PC-9 (cell line): ENCODE measurements at regions not wholly inside any gene's neighbourhood (a gene's known extent, or its start where the extent isn't known, plus 50 kb on each side); places are given as distances from the start of the nearest gene placed in this dataset.

Experiments used
- BruUV-seq: library from RNA; stranded (reverse); fragments of 400-500 nt; replicated peaks from 2 replicates; lab custom pipeline; 2021; lab: Mats Ljungman, UMichigan
- CTCF ChIA-PET: fragments of 300-600 bp; sonication (Branson Sonifier 250); formaldehyde crosslinking; loops from one replicate; lab custom pipeline; 2022; ENCODE audit warnings: antibody characterized with exemption; lab: Charles Lee
- POLR2A ChIA-PET: fragments of 300-600 bp; sonication (Branson Sonifier 250); formaldehyde crosslinking; loops from one replicate; lab custom pipeline; 2022; ENCODE audit warnings: antibody characterized with exemption; ENCODE audit not compliant: unreplicated experiment; lab: Charles Lee
- DNase-seq, 2 experiments: peaks; one replicate each; pipeline versions ENCODE4 v3.0.0 to v3.0.0-alpha.2; 2015 to 2022; ENCODE audit warnings: mixed read lengths in 1 of 2
- H2AFZ ChIP-seq: fragments of 200-600 bp; sonication (generic); 2 replicates; pipeline ENCODE4 v1.8.1; 2017; ENCODE audit warnings: antibody characterized with exemption
- H3F3A ChIP-seq: fragments of 200-600 bp; sonication (generic); 2 replicates; pipeline ENCODE4 v1.8.1; 2017; ENCODE audit warnings: antibody characterized with exemption, mild to moderate bottlenecking, low read depth; ENCODE audit not compliant: insufficient read depth
- H3K27ac ChIP-seq: fragments of 200-600 bp; sonication (generic); 2 replicates; pipeline ENCODE4 v1.6.1; 2016; ENCODE audit warnings: mixed run types
- H3K27me3 ChIP-seq: fragments of 200-600 bp; sonication (generic); 2 replicates; pipeline ENCODE4 v1.6.1; 2016; ENCODE audit warnings: low read depth, mixed run types; ENCODE audit not compliant: insufficient read depth
- H3K36me3 ChIP-seq: fragments of 200-600 bp; sonication (generic); 2 replicates; pipeline ENCODE4 v1.6.1; 2016; ENCODE audit warnings: low read depth, mixed run types
- H3K4me1 ChIP-seq: fragments of 200-600 bp; sonication (generic); replicated peaks from 2 replicates; pipeline ENCODE4 v1.6.1; 2016; ENCODE audit warnings: mixed run types; ENCODE audit not compliant: insufficient read depth
- H3K4me2 ChIP-seq: fragments of 200-600 bp; sonication (generic); 2 replicates; pipeline ENCODE4 v1.6.1; 2017; ENCODE audit warnings: mixed run types
- H3K4me3 ChIP-seq: fragments of 200-600 bp; sonication (generic); 2 replicates; pipeline ENCODE4 v1.6.1; 2016; ENCODE audit warnings: mixed run types
- H3K79me2 ChIP-seq: fragments of 200-600 bp; sonication (generic); 2 replicates; pipeline ENCODE4 v1.6.1; 2017; ENCODE audit warnings: low read depth, mixed run types
- H3K9me2 ChIP-seq: fragments of 200-600 bp; sonication (generic); 2 replicates; pipeline ENCODE4 v1.8.1; 2017; ENCODE audit warnings: mild to moderate bottlenecking; ENCODE audit not compliant: insufficient read depth
- H3K9me3 ChIP-seq: fragments of 200-600 bp; sonication (generic); 2 replicates; pipeline ENCODE4 v1.8.1; 2016; ENCODE audit warnings: low read depth; ENCODE audit not compliant: insufficient read depth
- H4K20me1 ChIP-seq: fragments of 200-600 bp; sonication (generic); 2 replicates; pipeline ENCODE4 v1.8.1; 2017; ENCODE audit not compliant: insufficient read depth
- EZH2 ChIP-seq: fragments of 200-600 bp; sonication (generic); IDR thresholded peaks from 2 replicates; pipeline ENCODE4 v1.8.0; 2017; ENCODE audit warnings: antibody characterized with exemption, low read depth
- intact Hi-C: fragments of 100-400 bp; cut with micrococcal nuclease; formaldehyde crosslinking; loops from one replicate; pipeline ENCODE4 v1.10.0; 2022; ENCODE audit not compliant: unreplicated experiment
- TF ChIP-seq, protein P1 (sequence below): fragments of 200-600 bp; sonication (generic); conservative IDR thresholded peaks from 2 replicates; pipeline ENCODE4 v1.6.1; 2017; ENCODE audit warnings: mixed run types, antibody characterized with exemption, mild to moderate bottlenecking, moderate library complexity

DNA sequence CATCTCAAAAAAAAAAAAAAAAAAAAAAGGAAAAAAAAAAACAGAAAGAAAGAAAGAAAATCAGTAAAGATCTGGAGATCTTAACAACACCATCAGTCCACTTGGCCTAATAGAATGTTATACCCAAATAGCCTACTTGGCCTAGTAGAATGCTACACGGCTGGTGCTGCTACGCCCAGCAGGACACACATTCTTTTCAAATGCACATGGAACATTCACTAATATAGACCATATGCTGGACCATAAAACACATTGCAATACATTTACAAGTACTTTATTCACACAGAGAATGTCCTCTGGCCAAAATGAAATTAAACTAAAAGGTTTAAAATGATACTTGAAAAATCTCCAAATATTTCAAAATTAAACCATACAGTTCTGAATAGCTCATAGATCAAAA, 80.0 kb upstream of the TNFAIP3 start:
- Histone ChIP-seq H2AFZ (no peak overlapping the region), H3K36me3 (no peaks in the 10 kb centered on the region), H3K27ac (no peak overlapping the region), H3K4me3 (no peak overlapping the region), H3K79me2 (no peaks in the 10 kb centered on the region), H3K9me3 (0 out of 2 replicates have a peak, but pooled peaks cover 5% of the 10 kb centered on the region), H3K9me2 (no peaks in the 10 kb centered on the region), H3K4me1 (peaks cover 8% of the 10 kb centered on the region), H4K20me1 (no peaks in the 10 kb centered on the region), H3K27me3 (no peaks in the 10 kb centered on the region), H3K4me2 (no peak overlapping the region), H3F3A (peaks cover 12% of the 10 kb centered on the region)
- ChIA-PET POLR2A (no interaction called here), CTCF (no interaction called here)
- TF ChIP-seq EZH2: no peak
- TF ChIP-seq, protein P1, sequence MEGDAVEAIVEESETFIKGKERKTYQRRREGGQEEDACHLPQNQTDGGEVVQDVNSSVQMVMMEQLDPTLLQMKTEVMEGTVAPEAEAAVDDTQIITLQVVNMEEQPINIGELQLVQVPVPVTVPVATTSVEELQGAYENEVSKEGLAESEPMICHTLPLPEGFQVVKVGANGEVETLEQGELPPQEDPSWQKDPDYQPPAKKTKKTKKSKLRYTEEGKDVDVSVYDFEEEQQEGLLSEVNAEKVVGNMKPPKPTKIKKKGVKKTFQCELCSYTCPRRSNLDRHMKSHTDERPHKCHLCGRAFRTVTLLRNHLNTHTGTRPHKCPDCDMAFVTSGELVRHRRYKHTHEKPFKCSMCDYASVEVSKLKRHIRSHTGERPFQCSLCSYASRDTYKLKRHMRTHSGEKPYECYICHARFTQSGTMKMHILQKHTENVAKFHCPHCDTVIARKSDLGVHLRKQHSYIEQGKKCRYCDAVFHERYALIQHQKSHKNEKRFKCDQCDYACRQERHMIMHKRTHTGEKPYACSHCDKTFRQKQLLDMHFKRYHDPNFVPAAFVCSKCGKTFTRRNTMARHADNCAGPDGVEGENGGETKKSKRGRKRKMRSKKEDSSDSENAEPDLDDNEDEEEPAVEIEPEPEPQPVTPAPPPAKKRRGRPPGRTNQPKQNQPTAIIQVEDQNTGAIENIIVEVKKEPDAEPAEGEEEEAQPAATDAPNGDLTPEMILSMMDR: no peak
- intact Hi-C loops: no loop called here
- BruUV-seq: no TSS peak
- no peak for DNase-seq

DNA sequence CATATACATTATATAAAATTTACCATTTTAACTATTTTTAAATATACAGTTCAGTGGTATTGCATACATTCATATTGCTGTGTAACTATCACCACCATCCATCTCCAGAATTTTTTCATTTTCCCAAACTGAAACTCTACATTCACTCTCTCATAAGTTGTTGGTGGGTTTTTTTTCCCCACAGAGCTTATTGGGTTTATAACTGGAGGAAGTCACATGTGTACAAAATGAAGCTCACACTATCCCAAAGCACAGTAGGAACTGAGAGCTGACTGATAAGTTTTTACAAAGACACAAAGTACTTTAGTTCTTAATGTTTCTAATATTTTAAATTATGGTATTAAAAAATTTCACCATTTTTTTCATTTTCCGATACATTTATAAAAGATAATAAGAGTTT, 78.8 kb upstream of the TNFAIP3 start:
- H3K4me3 ChIP-seq: no peak overlapping the region
- DNase-seq: no peak
- POLR2A ChIA-PET: no interaction called here
- H3K4me1 ChIP-seq: peaks cover 8% of the 10 kb centered on the region
- CTCF ChIA-PET: no interaction called here
- no TSS peak for BruUV-seq
- H3K79me2 ChIP-seq: no peaks in the 10 kb centered on the region
- H3K27me3 ChIP-seq: no peaks in the 10 kb centered on the region
- H4K20me1 ChIP-seq: no peaks in the 10 kb centered on the region
- no peak overlapping the region for H2AFZ ChIP-seq
- no peak for TF ChIP-seq EZH2
- TF ChIP-seq, protein P1: no peak
- no peak overlapping the region for H3K4me2 ChIP-seq
- H3F3A ChIP-seq: peaks cover 11% of the 10 kb centered on the region
- no peaks in the 10 kb centered on the region for H3K9me2 ChIP-seq
- intact Hi-C loops: no loop called here
- H3K36me3 ChIP-seq: no peaks in the 10 kb centered on the region
- H3K27ac ChIP-seq: no peak overlapping the region
- 0 out of 2 replicates have a peak, but pooled peaks cover 5% of the 10 kb centered on the region for H3K9me3 ChIP-seq

DNA sequence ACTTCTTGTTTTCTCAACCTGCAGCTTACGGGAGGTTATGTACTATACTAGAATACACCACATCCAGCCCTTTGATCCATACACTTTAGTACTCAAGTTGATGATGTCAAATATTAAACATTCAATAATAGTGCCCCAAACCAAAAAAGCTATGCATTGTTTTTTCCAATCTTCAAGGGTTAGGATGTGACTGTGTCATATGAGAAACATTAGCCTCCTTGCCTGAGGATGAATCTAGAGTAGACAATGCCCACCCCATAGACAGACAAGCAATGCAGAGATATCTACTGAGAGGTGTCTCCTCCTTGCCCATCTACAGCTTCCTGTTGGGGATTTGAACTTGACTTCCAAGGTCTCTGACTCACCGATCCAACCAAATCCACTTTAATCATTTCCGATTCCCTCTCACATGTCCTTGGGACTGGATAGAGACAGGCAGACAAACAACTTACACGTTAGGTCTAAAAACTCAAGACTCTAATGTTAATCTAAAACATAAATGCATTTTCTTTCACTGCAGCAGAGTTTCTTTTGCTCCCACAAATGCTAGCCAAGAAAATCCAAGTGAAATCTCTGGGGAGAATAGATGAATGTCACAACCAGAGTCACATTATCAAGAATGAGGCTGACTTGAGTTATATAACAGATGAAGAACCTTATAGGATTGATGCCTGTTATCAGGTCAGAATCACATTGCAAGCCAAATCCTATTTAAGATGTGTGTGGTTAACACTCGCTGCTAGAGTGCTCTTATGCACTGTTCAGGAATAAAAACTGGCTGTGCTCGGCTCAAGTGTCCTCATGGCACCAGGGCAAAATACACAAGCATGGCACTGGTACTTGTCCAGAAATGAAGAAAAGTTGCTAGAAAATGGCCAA, 75.5 kb upstream of the TNFAIP3 start:
- Histone ChIP-seq H3K4me3 (no peak overlapping the region), H3F3A (no peaks in the 10 kb centered on the region), H4K20me1 (no peaks in the 10 kb centered on the region), H3K36me3 (no peaks in the 10 kb centered on the region), H3K4me2 (no peak overlapping the region), H3K27ac (no peak overlapping the region), H3K9me2 (no peaks in the 10 kb centered on the region), H3K79me2 (no peaks in the 10 kb centered on the region), H3K9me3 (0 out of 2 replicates have a peak, but pooled peaks cover 5% of the 10 kb centered on the region), H2AFZ (no peak overlapping the region), H3K27me3 (no peaks in the 10 kb centered on the region), H3K4me1 (no peaks in the 10 kb centered on the region)
- CTCF ChIA-PET: no interaction called here
- no peak for TF ChIP-seq EZH2
- TF ChIP-seq, protein P1: no peak
- BruUV-seq: no TSS peak
- POLR2A ChIA-PET: interaction anchor here (0.6 kb wide), 1 partner anchor 664 kb away, joined by 5 read pairs; no protein-coding TSS in a partner anchor
- DNase-seq: no peak
- intact Hi-C loops: no loop called here
